ENCODE measurements at regions not wholly inside any gene's neighbourhood (a gene's known extent, or its start where the extent isn't known, plus 50 kb on each side); places are given as distances from the start of the nearest gene placed in this dataset.
"Not testable (repeated sequence)": the region's sequence is repeated elsewhere in the genome, so short reads cannot be mapped to it uniquely, and the experiment has no call there.

GRCh38 chr11:12585861-12586260 lies 88.4 kb upstream of the TEAD1 start:
- POLR2A ChIA-PET, result no interaction called here
- Mint-ChIP-seq H3K36me3 (no peaks in the 10 kb centered on the region), H3K4me3 (no peak overlapping the region)

GRCh38 chr11:12587333-12587991 lies 86.8 kb upstream of the TEAD1 start:
- peak; percentile 53 to 57 for ATAC-seq
- peak in 1 of 10 donors; percentile 15 for DNase-seq
- peaks cover 2 to 35% (median 12%) of the 10 kb centered on the region in 5 donors for H3K27me3 Mint-ChIP-seq
- H3K36me3 Mint-ChIP-seq, result no peaks in the 10 kb centered on the region
- no peaks in the 10 kb centered on the region for H3K9me3 Mint-ChIP-seq
- H3K4me3 Mint-ChIP-seq, result no peak overlapping the region
- POLR2A ChIA-PET, result interaction anchor here (0.5 kb wide), 1 partner anchor 97 kb away, joined by 3 read pairs; no protein-coding TSS in a partner anchor
- peaks cover 0 to 10% (median 4%) of the 10 kb centered on the region in 4 donors for H3K4me1 Mint-ChIP-seq
- H3K27ac Mint-ChIP-seq, result peak overlapping the region in 1 of 10 donors; percentile 24

More at GRCh38 chr11:12585861-12586260, 88.4 kb upstream of the TEAD1 start:
- Mint-ChIP-seq H3K4me1 (peaks cover 0 to 10% (median 5%) of the 10 kb centered on the region in 4 donors), H3K27ac (no peak overlapping the region), H3K27me3 (peaks cover 2 to 27% (median 7%) of the 10 kb centered on the region in 5 donors), H3K9me3 (no peaks in the 10 kb centered on the region)
- no peak for ATAC-seq
- no peak for DNase-seq

- peaks cover 0 to 1% (median 0%) of the 10 kb centered on the region in 3 donors for H3K36me3 Mint-ChIP-seq
- peaks cover 0 to 10% (median 4%) of the 10 kb centered on the region in 4 donors for H3K4me1 Mint-ChIP-seq
- no peak overlapping the region for H3K4me3 Mint-ChIP-seq
- POLR2A ChIA-PET, result no interaction called here
- peaks cover 0 to 7% (median 1%) of the 10 kb centered on the region in 9 donors for H3K9me3 Mint-ChIP-seq
- peaks cover 7 to 53% (median 16%) of the 10 kb centered on the region in 5 donors for H3K27me3 Mint-ChIP-seq
- H3K27ac Mint-ChIP-seq, result no peak overlapping the region
- no peak for DNase-seq
- ATAC-seq, result no peak
Measured at GRCh38 chr11:12591706-12592105, 82.5 kb upstream of the TEAD1 start.

GRCh38 chr11:12592283-12592682 lies 81.9 kb upstream of the TEAD1 start:
- H3K9me3 Mint-ChIP-seq, result peaks cover 0 to 10% (median 1%) of the 10 kb centered on the region in 9 donors
- H3K27ac Mint-ChIP-seq, result no peak overlapping the region
- peaks cover 8 to 58% (median 19%) of the 10 kb centered on the region in 5 donors for H3K27me3 Mint-ChIP-seq
- H3K36me3 Mint-ChIP-seq, result peaks cover 0 to 5% (median 0%) of the 10 kb centered on the region in 3 donors
- DNase-seq (no peak), ATAC-seq (no peak)
- H3K4me3 Mint-ChIP-seq, result no peak overlapping the region
- POLR2A ChIA-PET, result no interaction called here
- peaks cover 0 to 8% (median 3%) of the 10 kb centered on the region in 4 donors for H3K4me1 Mint-ChIP-seq

- DNase-seq, H3K4me3 Mint-ChIP-seq, H3K36me3 Mint-ChIP-seq, H3K9me3 Mint-ChIP-seq, POLR2A ChIA-PET, H3K27ac Mint-ChIP-seq, ATAC-seq: not testable (repeated sequence)
- Mint-ChIP-seq H3K4me1 (peaks cover 3 to 18% (median 13%) of the 10 kb centered on the region in 4 donors), H3K27me3 (peaks cover 9 to 48% (median 19%) of the 10 kb centered on the region in 5 donors)
Measured at GRCh38 chr11:12595089-12595847, 79.0 kb upstream of the TEAD1 start.

- H3K27ac Mint-ChIP-seq, result peak overlapping the region in 1 of 10 donors; percentile 12
- peaks cover 9 to 45% (median 17%) of the 10 kb centered on the region in 5 donors for H3K27me3 Mint-ChIP-seq
- DNase-seq, result peak in 3 of 10 donors; percentile 7 to 27 (median 12)
- POLR2A ChIA-PET, result no interaction called here
- peaks cover 0 to 5% (median 0%) of the 10 kb centered on the region in 3 donors for H3K36me3 Mint-ChIP-seq
- H3K9me3 Mint-ChIP-seq, result peaks cover 0 to 10% (median 1%) of the 10 kb centered on the region in 9 donors
- H3K4me1 Mint-ChIP-seq, result peaks cover 5 to 18% (median 13%) of the 10 kb centered on the region in 4 donors
- ATAC-seq, result peak; percentile 60 to 64
- H3K4me3 Mint-ChIP-seq, result peak overlapping the region in 5 of 10 donors; percentile 8 to 33 (median 24)
Measured at GRCh38 chr11:12598330-12599256, 75.6 kb upstream of the TEAD1 start.

- DNase-seq (peak in 5 of 10 donors; percentile 6 to 25 (median 15)), ATAC-seq (peak in 1 of 2 donors; percentile 33)
- POLR2A ChIA-PET, result no interaction called here
- H3K9me3 Mint-ChIP-seq, result peaks cover 0 to 10% (median 0%) of the 10 kb centered on the region in 9 donors
- H3K4me1 Mint-ChIP-seq, result peaks cover 5 to 18% (median 13%) of the 10 kb centered on the region in 4 donors
- H3K36me3 Mint-ChIP-seq, result peaks cover 0 to 5% (median 0%) of the 10 kb centered on the region in 3 donors
- H3K27ac Mint-ChIP-seq, result no peak overlapping the region
- H3K27me3 Mint-ChIP-seq, result peaks cover 10 to 55% (median 18%) of the 10 kb centered on the region in 5 donors
- no peak overlapping the region for H3K4me3 Mint-ChIP-seq
Measured at GRCh38 chr11:12599408-12600143, 74.6 kb upstream of the TEAD1 start.

GRCh38 chr11:12600829-12601228 lies 73.4 kb upstream of the TEAD1 start:
- ATAC-seq (no peak), DNase-seq (no peak)
- peaks cover 0 to 5% (median 0%) of the 10 kb centered on the region in 3 donors for H3K36me3 Mint-ChIP-seq
- H3K4me1 Mint-ChIP-seq, result peaks cover 5 to 18% (median 13%) of the 10 kb centered on the region in 4 donors
- peaks cover 9 to 57% (median 17%) of the 10 kb centered on the region in 5 donors for H3K27me3 Mint-ChIP-seq
- POLR2A ChIA-PET, result no interaction called here
- no peak overlapping the region for H3K27ac Mint-ChIP-seq
- no peak overlapping the region for H3K4me3 Mint-ChIP-seq
- peaks cover 0 to 6% (median 0%) of the 10 kb centered on the region in 9 donors for H3K9me3 Mint-ChIP-seq

GRCh38 chr11:12602421-12602820 lies 71.8 kb upstream of the TEAD1 start:
- POLR2A ChIA-PET, result no interaction called here
- DNase-seq, result no peak

GRCh38 chr11:12603143-12604088 lies 70.8 kb upstream of the TEAD1 start:
- Mint-ChIP-seq H3K9me3 (peaks cover 0 to 6% (median 0%) of the 10 kb centered on the region in 9 donors), H3K36me3 (peaks cover 0 to 3% (median 2%) of the 10 kb centered on the region in 3 donors), H3K4me3 (no peak overlapping the region), H3K27ac (no peak overlapping the region), H3K4me1 (peaks cover 3 to 13% (median 9%) of the 10 kb centered on the region in 4 donors), H3K27me3 (peaks cover 8 to 58% (median 15%) of the 10 kb centered on the region in 5 donors)
- DNase-seq, result no peak
- ATAC-seq, result no peak
- POLR2A ChIA-PET, result no interaction called here

More at GRCh38 chr11:12602421-12602820, 71.8 kb upstream of the TEAD1 start:
- Mint-ChIP-seq H3K4me1 (peaks cover 5 to 18% (median 12%) of the 10 kb centered on the region in 4 donors), H3K4me3 (no peak overlapping the region), H3K9me3 (peaks cover 0 to 3% (median 0%) of the 10 kb centered on the region in 9 donors), H3K36me3 (no peaks in the 10 kb centered on the region), H3K27ac (no peak overlapping the region), H3K27me3 (peaks cover 8 to 55% (median 15%) of the 10 kb centered on the region in 5 donors)
- ATAC-seq, result no peak
